ENCODE measurements at regions not wholly inside any gene's neighbourhood (a gene's known extent, or its start where the extent isn't known, plus 50 kb on each side); places are given as distances from the start of the nearest gene placed in this dataset.

- no peaks in the 10 kb centered on the region for H3K27me3 ChIP-seq (replicated peaks; ENCODE audit: control insufficient read depth, insufficient read depth, low read length)
- H3K9me3 ChIP-seq, result no peaks in the 10 kb centered on the region
- POLR2A ChIA-PET, result no interaction called here
- BruUV-seq (replicated peaks), result no TSS peak
- H3K4me1 ChIP-seq, result no peaks in the 10 kb centered on the region
- intact Hi-C loops (cut with micrococcal nuclease; ENCODE audit: unreplicated experiment), result no loop called here
- H3K4me3 Mint-ChIP-seq (ENCODE audit: unreplicated experiment), result no peak overlapping the region
- peaks cover 2% of the 10 kb centered on the region for H3K27me3 Mint-ChIP-seq (ENCODE audit: insufficient read depth, unreplicated experiment)
- no peaks in the 10 kb centered on the region for H3K36me3 Mint-ChIP-seq (ENCODE audit: insufficient read depth, unreplicated experiment)
- H3K4me1 Mint-ChIP-seq (ENCODE audit: low read depth, unreplicated experiment), result no peaks in the 10 kb centered on the region
- H3K4me3 ChIP-seq (ENCODE audit: low read depth, low read length), result no peak overlapping the region
- H3K9me3 Mint-ChIP-seq (ENCODE audit: unreplicated experiment), result peaks cover 18% of the 10 kb centered on the region
- CTCF ChIA-PET, result no interaction called here
- no peaks in the 10 kb centered on the region for H3K36me3 ChIP-seq (ENCODE audit: control insufficient read depth, insufficient read depth, low read length)
- H3K27ac Mint-ChIP-seq (ENCODE audit: unreplicated experiment), result no peak overlapping the region
- no peak for DNase-seq
- TF ChIP-seq CTCF (IDR thresholded peaks at IDR 0.05; ENCODE audit: insufficient read depth in 1 of 2, low read depth in 1 of 2, low read length in 1 of 2, severe bottlenecking in 1 of 2, unreplicated experiment in 1 of 2), result no peak
Measured at GRCh38 chr4:158371158-158371557, 150.5 kb upstream of the RXFP1 start.

GRCh38 chr4:158374318-158374717 lies 147.4 kb upstream of the RXFP1 start:
- no peak for DNase-seq
- intact Hi-C loops (cut with micrococcal nuclease; ENCODE audit: unreplicated experiment), result no loop called here
- Histone ChIP-seq H3K4me3 (ENCODE audit: low read depth, low read length) (no peak overlapping the region), H3K9me3 (no peaks in the 10 kb centered on the region), H3K27me3 (replicated peaks; ENCODE audit: control insufficient read depth, insufficient read depth, low read length) (no peaks in the 10 kb centered on the region), H3K4me1 (no peaks in the 10 kb centered on the region), H3K36me3 (ENCODE audit: control insufficient read depth, insufficient read depth, low read length) (no peaks in the 10 kb centered on the region)
- ChIA-PET POLR2A (no interaction called here), CTCF (no interaction called here)
- H3K4me1 Mint-ChIP-seq (ENCODE audit: low read depth, unreplicated experiment), result no peaks in the 10 kb centered on the region
- no peaks in the 10 kb centered on the region for H3K36me3 Mint-ChIP-seq (ENCODE audit: insufficient read depth, unreplicated experiment)
- BruUV-seq (replicated peaks), result no TSS peak
- H3K27ac Mint-ChIP-seq (ENCODE audit: unreplicated experiment), result no peak overlapping the region
- no peak for TF ChIP-seq CTCF (IDR thresholded peaks at IDR 0.05; ENCODE audit: insufficient read depth in 1 of 2, low read depth in 1 of 2, low read length in 1 of 2, severe bottlenecking in 1 of 2, unreplicated experiment in 1 of 2)
- no peak overlapping the region for H3K4me3 Mint-ChIP-seq (ENCODE audit: unreplicated experiment)
- peaks cover 2% of the 10 kb centered on the region for H3K27me3 Mint-ChIP-seq (ENCODE audit: insufficient read depth, unreplicated experiment)
- H3K9me3 Mint-ChIP-seq (ENCODE audit: unreplicated experiment), result no peaks in the 10 kb centered on the region

GRCh38 chr4:158376106-158376840 lies 145.4 kb upstream of the RXFP1 start:
- H3K9me3 Mint-ChIP-seq (ENCODE audit: unreplicated experiment), result no peaks in the 10 kb centered on the region
- POLR2A ChIA-PET, result no interaction called here

More at GRCh38 chr4:158376106-158376840, 145.4 kb upstream of the RXFP1 start:
- CTCF ChIA-PET, result no interaction called here
- H3K27me3 ChIP-seq (replicated peaks; ENCODE audit: control insufficient read depth, insufficient read depth, low read length), result no peaks in the 10 kb centered on the region
- no peak overlapping the region for H3K27ac Mint-ChIP-seq (ENCODE audit: unreplicated experiment)
- no peak overlapping the region for H3K4me3 Mint-ChIP-seq (ENCODE audit: unreplicated experiment)
- no peaks in the 10 kb centered on the region for H3K36me3 Mint-ChIP-seq (ENCODE audit: insufficient read depth, unreplicated experiment)
- BruUV-seq (replicated peaks), result no TSS peak
- no peaks in the 10 kb centered on the region for H3K4me1 Mint-ChIP-seq (ENCODE audit: low read depth, unreplicated experiment)
- DNase-seq, result no peak
- H3K4me3 ChIP-seq (ENCODE audit: low read depth, low read length), result no peak overlapping the region
- H3K9me3 ChIP-seq, result no peaks in the 10 kb centered on the region
- TF ChIP-seq CTCF (IDR thresholded peaks at IDR 0.05; ENCODE audit: insufficient read depth in 1 of 2, low read depth in 1 of 2, low read length in 1 of 2, severe bottlenecking in 1 of 2, unreplicated experiment in 1 of 2), result no peak
- no peaks in the 10 kb centered on the region for H3K27me3 Mint-ChIP-seq (ENCODE audit: insufficient read depth, unreplicated experiment)
- no peaks in the 10 kb centered on the region for H3K4me1 ChIP-seq
- no peaks in the 10 kb centered on the region for H3K36me3 ChIP-seq (ENCODE audit: control insufficient read depth, insufficient read depth, low read length)
- intact Hi-C loops (cut with micrococcal nuclease; ENCODE audit: unreplicated experiment), result no loop called here
